GM12875 (cell line): ENCODE measurements at regions not wholly inside any gene's neighbourhood (a gene's known extent, or its start where the extent isn't known, plus 50 kb on each side); places are given as distances from the start of the nearest gene placed in this dataset.

Experiments used
- H3K4me3 ChIP-seq: one replicate; pipeline ENCODE4 v1.5.1; 2011; ENCODE audit warnings: low read depth, low read length, control low read depth
- CTCF ChIP-seq: IDR thresholded peaks from 2 replicates; pipeline ENCODE4 v1.5.1; 2011; ENCODE audit warnings: low read depth, mild to moderate bottlenecking, control low read depth, inconsistent platforms, low read length, moderate library complexity, borderline replicate concordance; ENCODE audit not compliant: insufficient read depth

- no peak overlapping the region for H3K4me3 ChIP-seq
- no peak for TF ChIP-seq CTCF
These were observed 80.0 kb upstream of the FAM180A start for GRCh38 chr7:135828604-135829003.

GRCh38 chr7:135827391-135827790 is 78.8 kb upstream of the FAM180A start:
- TF ChIP-seq CTCF, result no peak

GRCh38 chr7:135825406-135825805 is 76.8 kb upstream of the FAM180A start:
- H3K4me3 ChIP-seq, result no peak overlapping the region
- TF ChIP-seq CTCF, result no peak

More at GRCh38 chr7:135827391-135827790, 78.8 kb upstream of the FAM180A start:
- no peak overlapping the region for H3K4me3 ChIP-seq

DNA sequence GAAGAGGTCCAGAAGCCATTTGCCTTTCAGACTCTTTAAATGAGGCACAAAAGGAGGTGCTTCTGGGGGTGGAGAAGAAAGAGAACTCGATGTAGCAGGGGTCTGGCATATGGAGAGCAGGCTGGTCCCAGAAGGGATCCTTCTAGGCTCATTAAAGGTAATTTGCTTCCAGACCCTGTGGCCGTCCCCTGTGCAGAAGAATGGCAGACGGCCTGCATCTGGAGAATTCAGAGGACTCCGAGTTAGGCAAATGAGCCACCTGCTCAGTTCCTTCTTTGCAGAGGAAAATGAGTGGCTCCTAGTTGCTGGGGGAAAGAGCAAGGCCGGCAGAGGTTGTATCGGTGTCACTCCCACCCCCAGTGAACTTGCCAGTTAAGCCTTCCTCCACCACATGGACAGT is 73.8 kb upstream of the FAM180A start:
- no peak overlapping the region for H3K4me3 ChIP-seq
- no peak for TF ChIP-seq CTCF

GRCh38 chr7:135817583-135817982 is 69.0 kb upstream of the FAM180A start:
- no peak for TF ChIP-seq CTCF
- no peak overlapping the region for H3K4me3 ChIP-seq

GRCh38 chr7:135815033-135815432 is 66.4 kb upstream of the FAM180A start:
- no peak for TF ChIP-seq CTCF
- no peak overlapping the region for H3K4me3 ChIP-seq

GRCh38 chr7:135812148-135812547 is 63.5 kb upstream of the FAM180A start:
- no peak for TF ChIP-seq CTCF
- H3K4me3 ChIP-seq, result no peak overlapping the region
